Adipocyte (in vitro differentiated cells): ENCODE measurements at regions not wholly inside any gene's neighbourhood (a gene's known extent, or its start where the extent isn't known, plus 50 kb on each side); places are given as distances from the start of the nearest gene placed in this dataset.

Experiments
- DNase-seq: peaks from one replicate; pipeline ENCODE4 v3.0.0-alpha.2; 2015; ENCODE audit warnings: low read depth
- H3K27me3 ChIP-seq: replicated peaks from 2 replicates; pipeline ENCODE4 v1.7.0; 2013; ENCODE audit warnings: mild to moderate bottlenecking, low read length, moderate library complexity; ENCODE audit not compliant: control insufficient read depth, insufficient read depth
- H3K36me3 ChIP-seq: 2 replicates; pipeline ENCODE4 v1.7.0; 2013; ENCODE audit warnings: low read length, mild to moderate bottlenecking, moderate library complexity; ENCODE audit not compliant: control insufficient read depth, insufficient read depth, severe bottlenecking
- H3K4me1 ChIP-seq: 2 replicates; pipeline ENCODE4 v1.7.0; 2013; ENCODE audit warnings: mild to moderate bottlenecking, low read length, moderate library complexity; ENCODE audit not compliant: control insufficient read depth, insufficient read depth
- H3K4me3 ChIP-seq: 2 replicates; pipeline ENCODE4 v1.7.0; 2013; ENCODE audit warnings: mild to moderate bottlenecking, low read length, moderate library complexity
- H3K9ac ChIP-seq: 2 replicates; pipeline ENCODE4 v1.7.0; 2013; ENCODE audit warnings: mild to moderate bottlenecking, low read length, moderate library complexity
- H3K9me3 ChIP-seq: 2 replicates; pipeline ENCODE4 v1.7.0; 2013; ENCODE audit warnings: mild to moderate bottlenecking, low read length, moderate library complexity; ENCODE audit not compliant: control insufficient read depth

DNA sequence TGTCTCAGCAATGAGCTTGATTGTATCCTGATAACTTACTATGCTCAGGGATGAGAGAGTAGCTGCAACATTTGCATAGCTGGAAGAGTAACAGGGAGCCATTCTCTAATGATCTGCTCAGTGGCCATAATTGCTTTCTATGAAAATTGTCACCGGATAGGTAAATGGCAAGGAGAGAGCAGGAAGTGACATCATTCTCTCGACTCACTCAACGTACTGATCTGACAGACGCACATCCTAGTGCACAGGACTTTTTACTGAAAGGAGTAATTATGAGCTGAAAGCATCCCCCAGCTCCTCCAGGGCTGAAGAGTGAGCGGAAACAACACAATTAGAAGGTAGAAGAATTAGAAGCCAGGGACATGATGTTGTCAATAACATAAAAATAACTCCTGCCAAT, 71.8 kb downstream of the IRX5 start:
- Histone ChIP-seq H3K36me3 (no peaks in the 10 kb centered on the region), H3K9me3 (no peaks in the 10 kb centered on the region), H3K4me3 (no peak overlapping the region), H3K27me3 (peaks cover 21% of the 10 kb centered on the region), H3K9ac (no peak overlapping the region), H3K4me1 (no peaks in the 10 kb centered on the region)
- no peak for DNase-seq

DNA sequence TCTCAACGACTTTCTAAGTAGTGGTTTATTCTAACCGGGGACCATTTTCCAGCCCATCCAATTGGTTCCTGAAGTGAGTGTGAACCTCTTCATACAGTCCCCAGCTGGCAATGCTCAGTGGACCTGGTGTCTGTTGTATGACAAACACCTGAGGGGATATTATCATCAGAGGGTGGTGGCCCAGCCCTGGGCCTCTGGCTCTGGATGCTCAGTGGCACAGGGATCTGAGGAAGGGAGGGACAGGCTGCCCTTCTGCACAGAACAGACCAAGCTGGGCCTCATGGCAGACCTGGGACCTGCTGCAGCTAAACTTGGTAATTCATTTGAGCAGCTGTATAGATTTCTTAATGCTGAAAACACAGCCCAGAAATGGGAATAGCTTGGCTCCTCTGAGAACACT, 72.6 kb downstream of the IRX5 start:
- H3K4me3 ChIP-seq = no peak overlapping the region
- H3K9ac ChIP-seq = no peak overlapping the region
- H3K27me3 ChIP-seq = peaks cover 13% of the 10 kb centered on the region
- DNase-seq = no peak
- no peaks in the 10 kb centered on the region for H3K4me1 ChIP-seq
- H3K36me3 ChIP-seq = no peaks in the 10 kb centered on the region
- no peaks in the 10 kb centered on the region for H3K9me3 ChIP-seq

DNA sequence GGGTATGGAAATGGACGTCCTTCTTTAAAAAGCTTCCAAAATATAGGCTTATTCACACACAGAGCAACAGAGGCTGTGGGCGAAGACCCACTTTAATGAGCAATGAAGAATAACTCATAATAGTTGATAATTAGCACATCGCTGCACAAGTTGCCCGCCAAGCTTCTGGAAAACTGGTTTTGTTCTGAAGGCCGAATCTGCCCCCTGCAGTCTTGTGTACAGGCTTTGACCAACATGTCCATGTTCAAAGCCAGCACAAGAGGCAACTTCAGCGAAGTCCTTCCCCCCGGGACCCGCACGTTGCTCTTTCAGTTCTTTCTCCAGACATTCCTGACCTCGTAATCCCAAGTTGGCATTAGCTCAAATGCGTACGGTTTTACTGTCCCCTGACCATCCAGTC, 73.3 kb downstream of the IRX5 start:
- Histone ChIP-seq H3K36me3 (no peaks in the 10 kb centered on the region), H3K27me3 (peaks cover 15% of the 10 kb centered on the region), H3K4me3 (no peak overlapping the region), H3K4me1 (no peaks in the 10 kb centered on the region), H3K9ac (no peak overlapping the region), H3K9me3 (no peaks in the 10 kb centered on the region)
- no peak for DNase-seq

GRCh38 chr16:55007504-55007903, 76.8 kb downstream of the IRX5 start:
- no peak overlapping the region for H3K9ac ChIP-seq
- H3K4me1 ChIP-seq = no peaks in the 10 kb centered on the region
- no peaks in the 10 kb centered on the region for H3K9me3 ChIP-seq
- H3K27me3 ChIP-seq = peaks cover 15% of the 10 kb centered on the region
- no peaks in the 10 kb centered on the region for H3K36me3 ChIP-seq
- no peak for DNase-seq
- no peak overlapping the region for H3K4me3 ChIP-seq

GRCh38 chr16:55008836-55009510, 78.3 kb downstream of the IRX5 start:
- no peaks in the 10 kb centered on the region for H3K9me3 ChIP-seq
- DNase-seq = no peak
- H3K36me3 ChIP-seq = no peaks in the 10 kb centered on the region
- peaks cover 15% of the 10 kb centered on the region for H3K27me3 ChIP-seq
- no peak overlapping the region for H3K4me3 ChIP-seq
- H3K9ac ChIP-seq = no peak overlapping the region
- H3K4me1 ChIP-seq = no peaks in the 10 kb centered on the region

DNA sequence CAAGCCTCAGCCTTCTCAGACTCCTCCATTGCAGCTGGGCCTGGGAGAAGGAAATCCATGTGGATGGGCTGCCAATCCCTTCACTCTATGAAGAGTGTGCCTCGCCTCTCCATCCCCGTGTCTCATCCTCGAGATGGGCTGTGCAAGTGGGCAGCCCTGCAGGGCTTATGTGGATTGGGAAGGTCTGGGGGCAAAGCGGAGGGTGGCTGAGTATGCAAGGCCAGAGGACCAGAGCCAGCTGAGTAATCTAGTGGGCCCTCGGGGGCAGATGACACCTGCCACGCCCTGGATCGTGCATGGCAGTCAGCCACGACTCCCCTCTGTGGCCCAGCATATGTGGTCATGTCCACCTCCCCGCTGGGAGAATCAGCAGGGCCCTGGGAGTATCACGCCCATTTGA, 78.9 kb downstream of the IRX5 start:
- H3K4me3 ChIP-seq = no peak overlapping the region
- H3K36me3 ChIP-seq = no peaks in the 10 kb centered on the region
- no peak for DNase-seq
- no peaks in the 10 kb centered on the region for H3K4me1 ChIP-seq
- peaks cover 15% of the 10 kb centered on the region for H3K27me3 ChIP-seq
- H3K9me3 ChIP-seq = no peaks in the 10 kb centered on the region
- no peak overlapping the region for H3K9ac ChIP-seq

- peak; percentile 7 for DNase-seq
- H3K9ac ChIP-seq = no peak overlapping the region
Observed at GRCh38 chr16:55010492-55011160, 80.0 kb downstream of the IRX5 start.

GRCh38 chr16:55012362-55012761, 81.7 kb downstream of the IRX5 start:
- no peaks in the 10 kb centered on the region for H3K9me3 ChIP-seq
- DNase-seq = no peak
- no peak overlapping the region for H3K4me3 ChIP-seq
- H3K9ac ChIP-seq = no peak overlapping the region
- peaks cover 17% of the 10 kb centered on the region for H3K27me3 ChIP-seq
- no peaks in the 10 kb centered on the region for H3K36me3 ChIP-seq
- no peaks in the 10 kb centered on the region for H3K4me1 ChIP-seq

More at GRCh38 chr16:55010492-55011160, 80.0 kb downstream of the IRX5 start:
- H3K27me3 ChIP-seq = peaks cover 16% of the 10 kb centered on the region
- no peak overlapping the region for H3K4me3 ChIP-seq
- no peaks in the 10 kb centered on the region for H3K36me3 ChIP-seq
- H3K9me3 ChIP-seq = no peaks in the 10 kb centered on the region
- no peaks in the 10 kb centered on the region for H3K4me1 ChIP-seq

- Histone ChIP-seq H3K4me3 (no peak overlapping the region), H3K27me3 (peaks cover 17% of the 10 kb centered on the region), H3K36me3 (no peaks in the 10 kb centered on the region), H3K9ac (no peak overlapping the region), H3K4me1 (no peaks in the 10 kb centered on the region), H3K9me3 (no peaks in the 10 kb centered on the region)
- DNase-seq = no peak
Observed at GRCh38 chr16:55012793-55013192, 82.1 kb downstream of the IRX5 start.

GRCh38 chr16:55014022-55014421, 83.4 kb downstream of the IRX5 start:
- no peak for DNase-seq
- Histone ChIP-seq H3K4me1 (no peaks in the 10 kb centered on the region), H3K27me3 (peaks cover 12% of the 10 kb centered on the region), H3K9ac (no peak overlapping the region), H3K36me3 (no peaks in the 10 kb centered on the region), H3K4me3 (no peak overlapping the region), H3K9me3 (no peaks in the 10 kb centered on the region)

DNA sequence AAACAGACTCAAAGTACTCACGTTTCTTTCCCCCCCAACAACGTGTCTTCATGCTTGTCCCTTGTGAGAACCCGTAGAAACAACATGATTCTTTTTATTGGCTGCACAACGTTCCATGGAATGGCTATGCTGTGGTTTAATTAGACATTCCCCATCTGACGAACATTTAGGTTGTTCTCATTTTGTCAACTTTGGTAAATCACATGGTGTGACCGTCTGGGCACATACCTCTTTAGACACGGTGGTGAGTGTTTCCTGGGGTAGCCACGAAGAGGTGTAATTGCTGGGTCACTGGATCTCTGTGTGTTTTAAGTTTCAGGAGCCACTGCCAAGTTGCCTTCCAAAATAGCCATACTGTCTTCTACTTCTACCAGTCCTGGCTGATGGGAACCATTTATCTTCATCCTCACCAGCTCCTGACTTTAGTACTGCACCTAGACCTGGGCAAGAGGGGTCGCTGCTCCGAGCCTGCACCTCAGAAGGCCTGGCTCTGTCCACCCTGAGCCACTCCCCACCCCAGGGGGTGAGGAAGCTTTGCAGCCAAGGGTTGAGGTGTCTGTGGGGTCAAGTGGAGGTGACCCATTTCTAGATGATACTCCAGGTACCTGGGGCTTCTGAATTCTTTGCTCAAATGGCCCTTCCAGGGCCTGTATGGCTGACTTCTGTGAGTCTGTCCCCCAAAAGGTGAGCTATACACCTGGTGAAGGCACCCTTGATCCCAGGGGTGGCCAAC, 84.7 kb downstream of the IRX5 start:
- no peaks in the 10 kb centered on the region for H3K4me1 ChIP-seq
- no peak for DNase-seq
- H3K36me3 ChIP-seq = no peaks in the 10 kb centered on the region
- H3K9ac ChIP-seq = no peak overlapping the region
- no peaks in the 10 kb centered on the region for H3K9me3 ChIP-seq
- H3K4me3 ChIP-seq = no peak overlapping the region
- peaks cover 12% of the 10 kb centered on the region for H3K27me3 ChIP-seq
